Hematopoietic multipotent progenitor cell treated with erythropoietin and hydrocortisone succinate and interleukin-3 and kit ligand, for 6 days (in vitro differentiated cells): ENCODE measurements at regions not wholly inside any gene's neighbourhood (a gene's known extent, or its start where the extent isn't known, plus 50 kb on each side); places are given as distances from the start of the nearest gene placed in this dataset.

Source experiments
- DNase-seq: peaks from one replicate; pipeline ENCODE4 v3.0.0-alpha.2; 2015

GRCh38 chr11:11789735-11790369 is 51.9 kb upstream of the USP47 start:
- DNase-seq, result peak; percentile 61

DNA sequence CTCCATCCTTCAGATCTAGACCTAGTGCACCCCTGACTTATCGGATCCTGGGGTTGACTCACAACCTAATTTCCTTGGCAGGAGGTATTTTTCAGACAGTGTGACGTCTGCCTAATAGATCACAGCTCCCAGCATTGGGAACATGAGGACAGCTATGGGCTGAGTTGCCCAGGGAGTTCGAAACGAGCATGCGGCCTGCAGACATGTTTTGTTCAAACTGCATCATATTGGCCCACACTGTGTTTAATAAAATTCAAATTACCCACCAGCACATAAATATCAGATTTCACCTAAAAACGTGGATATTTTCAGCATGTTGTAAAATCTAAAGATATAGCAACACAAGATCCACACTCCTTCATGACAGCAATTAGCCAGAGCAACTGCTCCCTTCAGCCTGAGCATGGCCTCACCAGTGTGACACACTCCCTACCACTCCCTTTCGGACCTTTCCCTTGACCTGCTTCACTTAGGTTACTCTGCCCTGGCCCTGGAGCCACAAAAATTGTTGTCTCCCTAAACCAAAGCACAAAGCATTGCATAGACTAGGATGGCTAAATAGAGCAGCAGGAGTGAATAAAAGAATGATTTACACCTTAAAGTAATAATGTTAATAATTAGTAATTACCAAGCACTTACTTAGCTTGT is 53.6 kb upstream of the USP47 start:
- no peak for DNase-seq

GRCh38 chr11:11787305-11788062 is 54.3 kb upstream of the USP47 start:
- DNase-seq, result peak; percentile 86

GRCh38 chr11:11786771-11787170 is 55.0 kb upstream of the USP47 start:
- peak; percentile 25 for DNase-seq

DNA sequence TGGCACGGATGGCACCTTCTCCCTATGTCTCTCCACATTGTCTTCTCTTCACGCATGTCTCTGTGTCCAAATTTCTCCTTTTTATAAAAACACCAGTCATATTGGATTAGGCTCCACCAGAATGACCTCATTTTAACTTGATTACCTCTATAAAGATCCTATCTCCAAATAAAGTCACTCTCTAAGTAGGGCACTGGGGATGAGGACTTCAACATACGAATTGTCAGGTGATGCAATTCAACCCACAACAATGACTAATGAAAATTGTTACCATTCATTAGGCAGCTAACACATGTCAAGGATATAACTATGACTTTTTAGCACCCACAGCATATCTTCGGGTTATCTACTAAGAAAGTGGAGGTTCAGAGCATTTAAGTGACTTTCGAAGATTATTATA is 55.5 kb upstream of the USP47 start:
- DNase-seq, result peak; percentile 8

- no peak for DNase-seq
Observed at GRCh38 chr11:11782532-11783110, 59.2 kb upstream of the USP47 start.

GRCh38 chr11:11780858-11781257 is 60.9 kb upstream of the USP47 start:
- DNase-seq, result no peak

GRCh38 chr11:11779975-11780374 is 61.8 kb upstream of the USP47 start:
- DNase-seq, result no peak

DNA sequence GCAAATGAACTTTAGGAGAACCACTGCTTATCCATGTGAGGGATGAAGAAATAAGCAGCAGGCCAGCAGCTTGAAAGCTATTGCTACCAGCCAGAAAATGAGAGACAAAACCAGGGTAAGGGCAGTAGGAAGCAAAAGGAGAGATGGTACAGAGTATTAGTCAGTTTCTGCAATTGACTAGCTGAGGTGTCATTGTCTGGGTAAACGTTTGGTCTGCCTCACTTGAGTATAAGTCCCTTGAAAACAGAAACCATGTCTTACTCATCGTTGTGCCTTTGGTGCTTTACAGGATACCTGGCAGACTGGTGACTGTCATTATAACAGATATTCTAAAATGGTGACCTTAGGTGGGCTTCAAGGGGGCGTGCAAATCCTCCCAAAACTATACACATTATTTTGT is 63.9 kb upstream of the USP47 start:
- no peak for DNase-seq

- DNase-seq, result no peak
Observed at GRCh38 chr11:11776714-11777113, 65.1 kb upstream of the USP47 start.

- DNase-seq, result no peak
Observed at GRCh38 chr11:11774928-11775327, 66.8 kb upstream of the USP47 start.

- DNase-seq, result no peak
Observed at GRCh38 chr11:11772865-11773515, 68.8 kb upstream of the USP47 start.

DNA sequence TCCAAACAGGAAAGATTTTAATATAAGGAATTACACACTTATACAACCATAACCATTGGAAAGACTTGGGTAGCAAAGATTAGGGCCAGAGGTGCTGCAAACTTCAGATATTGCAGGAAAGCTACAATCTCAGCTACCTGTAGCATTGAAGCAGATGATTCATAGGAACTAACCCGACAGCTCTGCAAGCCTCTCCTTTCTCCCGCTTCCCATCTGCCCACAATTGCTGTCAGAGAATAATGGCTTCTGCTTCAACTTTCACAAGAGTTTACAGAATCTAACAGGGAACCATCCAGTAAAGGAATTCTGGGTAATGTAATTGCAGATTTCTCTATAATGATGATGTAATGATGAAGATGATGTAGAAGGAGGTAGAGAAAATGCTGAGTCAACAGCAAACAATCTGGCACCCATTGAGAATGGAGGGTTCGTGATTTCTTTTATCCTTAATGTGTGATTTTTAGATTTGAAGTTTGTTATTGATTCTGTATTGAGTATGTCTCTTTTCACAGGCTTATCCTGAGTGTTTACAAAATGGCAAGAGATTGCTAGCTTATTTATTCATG is 70.8 kb upstream of the USP47 start:
- no peak for DNase-seq

GRCh38 chr11:11770296-11770695 is 71.5 kb upstream of the USP47 start:
- no peak for DNase-seq

GRCh38 chr11:11769782-11770181 is 72.0 kb upstream of the USP47 start:
- no peak for DNase-seq

DNA sequence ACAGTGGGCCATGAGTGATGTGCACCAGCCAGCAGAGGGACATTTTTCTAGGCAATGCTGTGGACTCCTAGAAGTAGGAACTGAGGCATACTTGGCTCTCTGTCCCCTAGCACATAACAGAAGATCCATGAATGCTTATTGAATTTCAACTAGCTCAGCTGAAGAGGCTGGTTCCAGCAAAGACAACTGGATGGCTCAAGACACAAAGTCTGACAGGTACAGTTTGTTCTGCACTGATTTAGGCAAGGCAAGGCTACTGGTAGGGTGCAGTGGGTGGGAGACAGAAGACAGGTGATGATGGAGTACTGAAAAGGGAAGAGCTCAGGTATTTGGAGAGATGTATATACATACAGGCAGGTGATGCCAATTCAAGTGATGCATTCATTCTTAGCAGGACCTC is 72.4 kb upstream of the USP47 start:
- DNase-seq, result no peak

- DNase-seq, result no peak
Observed at GRCh38 chr11:11764423-11764803, 77.4 kb upstream of the USP47 start.

DNA sequence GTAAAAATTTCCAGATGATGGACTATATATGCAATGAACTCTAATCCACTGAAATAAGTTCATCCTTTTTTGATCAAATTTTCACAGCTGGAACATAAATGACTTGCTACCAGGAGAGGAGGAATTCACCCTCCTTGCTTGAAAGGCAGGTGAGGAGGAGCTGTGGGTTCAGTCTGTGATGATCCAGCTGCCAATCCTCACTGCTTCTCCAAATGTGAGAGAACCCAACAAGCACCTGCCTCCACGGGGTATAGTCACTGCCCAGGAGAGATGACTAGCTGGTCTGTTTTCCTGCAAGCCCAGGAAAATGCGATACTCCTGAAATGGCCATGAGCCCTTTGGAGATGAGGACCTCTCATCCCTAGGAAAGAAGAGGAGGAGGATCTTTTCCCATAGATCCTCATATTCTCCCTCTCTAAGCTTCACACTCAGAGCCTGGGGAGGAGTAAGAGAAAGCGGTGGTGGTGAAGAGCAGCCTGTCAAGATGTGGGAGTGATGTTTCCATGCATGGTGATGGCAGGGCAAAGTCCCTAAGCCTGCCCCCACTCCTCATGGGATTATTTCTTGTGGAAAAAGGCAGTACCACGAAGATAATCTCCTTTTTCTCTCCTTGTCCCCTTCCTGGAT is 77.9 kb upstream of the USP47 start:
- DNase-seq, result no peak

DNA sequence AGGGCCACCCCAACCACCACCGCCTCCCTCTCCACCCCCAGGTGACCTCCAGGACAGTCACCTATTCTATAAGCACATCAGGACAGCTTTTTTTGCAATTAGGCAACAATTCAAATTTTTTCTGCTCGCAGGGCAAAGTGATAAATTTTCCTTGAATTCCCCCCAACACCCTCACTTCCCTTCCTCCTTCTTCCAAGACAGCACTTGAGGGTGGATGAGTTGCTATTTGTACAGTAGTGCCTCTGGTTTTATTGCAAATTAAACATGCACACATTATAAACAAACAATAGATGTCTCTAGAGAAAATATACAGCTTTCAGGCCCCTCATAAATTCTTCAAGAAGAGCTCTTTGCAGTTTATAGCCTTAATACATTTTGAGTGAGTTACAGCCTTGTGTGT is 80.9 kb upstream of the USP47 start:
- no peak for DNase-seq

DNA sequence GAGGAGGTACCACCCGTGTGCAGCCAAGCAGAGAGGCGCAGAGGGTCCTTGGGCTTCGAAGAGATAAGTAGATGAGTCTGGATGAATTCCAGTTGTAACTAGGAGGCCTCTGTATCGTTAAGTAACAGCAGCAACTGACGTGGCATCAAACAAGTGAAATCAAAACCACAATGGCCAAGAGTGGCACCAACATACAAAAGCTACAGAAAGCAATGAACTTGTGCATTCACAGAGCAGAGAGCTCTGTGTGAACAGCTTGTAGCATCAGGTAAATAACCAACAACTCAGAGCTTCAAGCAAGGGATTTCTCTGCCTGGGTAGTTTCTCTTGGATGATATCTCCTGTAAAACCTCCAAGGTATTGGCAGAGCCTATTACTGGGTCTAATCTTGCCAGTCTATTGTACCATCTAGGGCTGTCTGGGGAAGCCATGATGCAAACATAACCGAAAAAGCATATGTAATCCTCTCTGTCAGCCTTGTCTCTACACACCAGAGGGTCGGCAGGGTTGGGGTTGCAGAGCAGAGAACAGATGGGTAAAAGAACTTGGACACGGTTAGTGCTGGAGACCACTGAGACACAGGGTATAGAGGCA is 83.1 kb upstream of the USP47 start:
- no peak for DNase-seq

DNA sequence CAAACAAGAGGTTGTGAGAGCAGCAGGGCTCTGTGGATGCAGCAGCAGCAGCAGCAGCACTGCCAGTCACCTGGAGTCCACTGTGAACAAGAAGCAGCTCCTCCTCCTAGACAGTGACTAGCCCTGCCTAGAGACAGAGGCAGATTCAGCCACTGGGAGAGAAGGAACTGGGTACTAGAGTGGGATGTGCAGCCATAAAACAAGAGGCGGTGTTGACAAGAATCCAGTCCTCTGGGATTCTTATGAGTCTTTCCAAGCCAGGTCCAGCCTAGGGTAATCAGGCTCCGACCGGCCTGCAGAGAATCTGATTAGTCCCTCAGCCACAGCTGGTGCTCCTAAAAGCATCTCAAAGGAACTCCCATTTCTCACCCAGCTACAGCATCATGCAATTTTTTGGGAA is 83.9 kb upstream of the USP47 start:
- no peak for DNase-seq

GRCh38 chr11:11756718-11757117 is 85.1 kb upstream of the USP47 start:
- no peak for DNase-seq
